ENCODE measurements at regions not wholly inside any gene's neighbourhood (a gene's known extent, or its start where the extent isn't known, plus 50 kb on each side); places are given as distances from the start of the nearest gene placed in this dataset.

GRCh38 chr1:38297246-38297645 is 250.7 kb upstream of the POU3F1 start:
- no peak for DNase-seq (ENCODE audit: extremely low spot score, unreplicated experiment)
- H3K4me3 Mint-ChIP-seq (ENCODE audit: unreplicated experiment): no peak overlapping the region
- H3K27me3 Mint-ChIP-seq (ENCODE audit: unreplicated experiment): peaks cover 8% of the 10 kb centered on the region
- H3K9me3 Mint-ChIP-seq (ENCODE audit: unreplicated experiment): no peaks in the 10 kb centered on the region
- no peak for TF ChIP-seq CTCF (IDR thresholded peaks at IDR 0.05)
- no peak overlapping the region for H3K27ac Mint-ChIP-seq (ENCODE audit: unreplicated experiment)
- H3K36me3 Mint-ChIP-seq (ENCODE audit: unreplicated experiment): no peaks in the 10 kb centered on the region
- H3K4me1 Mint-ChIP-seq (ENCODE audit: unreplicated experiment): peaks cover 8% of the 10 kb centered on the region

GRCh38 chr1:38296047-38296446 is 249.5 kb upstream of the POU3F1 start:
- DNase-seq (ENCODE audit: extremely low spot score, unreplicated experiment): no peak
- H3K4me1 Mint-ChIP-seq (ENCODE audit: unreplicated experiment): peaks cover 8% of the 10 kb centered on the region
- no peak overlapping the region for H3K4me3 Mint-ChIP-seq (ENCODE audit: unreplicated experiment)
- no peaks in the 10 kb centered on the region for H3K36me3 Mint-ChIP-seq (ENCODE audit: unreplicated experiment)
- H3K27ac Mint-ChIP-seq (ENCODE audit: unreplicated experiment): no peak overlapping the region
- H3K27me3 Mint-ChIP-seq (ENCODE audit: unreplicated experiment): peaks cover 8% of the 10 kb centered on the region
- no peaks in the 10 kb centered on the region for H3K9me3 Mint-ChIP-seq (ENCODE audit: unreplicated experiment)
- no peak for TF ChIP-seq CTCF (IDR thresholded peaks at IDR 0.05)

- peaks cover 12% of the 10 kb centered on the region for H3K27me3 Mint-ChIP-seq (ENCODE audit: unreplicated experiment)
- DNase-seq (ENCODE audit: extremely low spot score, unreplicated experiment): no peak
- H3K9me3 Mint-ChIP-seq (ENCODE audit: unreplicated experiment): no peaks in the 10 kb centered on the region
- H3K36me3 Mint-ChIP-seq (ENCODE audit: unreplicated experiment): no peaks in the 10 kb centered on the region
- H3K27ac Mint-ChIP-seq (ENCODE audit: unreplicated experiment): no peak overlapping the region
- no peak for TF ChIP-seq CTCF (IDR thresholded peaks at IDR 0.05)
- no peak overlapping the region for H3K4me3 Mint-ChIP-seq (ENCODE audit: unreplicated experiment)
- H3K4me1 Mint-ChIP-seq (ENCODE audit: unreplicated experiment): peaks cover 8% of the 10 kb centered on the region
These were observed 247.0 kb upstream of the POU3F1 start for GRCh38 chr1:38293567-38293966.

- H3K36me3 Mint-ChIP-seq (ENCODE audit: unreplicated experiment): no peaks in the 10 kb centered on the region
- H3K27ac Mint-ChIP-seq (ENCODE audit: unreplicated experiment): no peak overlapping the region
- peaks cover 12% of the 10 kb centered on the region for H3K27me3 Mint-ChIP-seq (ENCODE audit: unreplicated experiment)
- H3K4me3 Mint-ChIP-seq (ENCODE audit: unreplicated experiment): no peak overlapping the region
- peaks cover 6% of the 10 kb centered on the region for H3K4me1 Mint-ChIP-seq (ENCODE audit: unreplicated experiment)
- no peak for TF ChIP-seq CTCF (IDR thresholded peaks at IDR 0.05)
- no peak for DNase-seq (ENCODE audit: extremely low spot score, unreplicated experiment)
- H3K9me3 Mint-ChIP-seq (ENCODE audit: unreplicated experiment): no peaks in the 10 kb centered on the region
These were observed 246.4 kb upstream of the POU3F1 start for GRCh38 chr1:38292969-38293368.

- H3K36me3 Mint-ChIP-seq (ENCODE audit: unreplicated experiment): no peaks in the 10 kb centered on the region
- peaks cover 12% of the 10 kb centered on the region for H3K27me3 Mint-ChIP-seq (ENCODE audit: unreplicated experiment)
- no peaks in the 10 kb centered on the region for H3K4me1 Mint-ChIP-seq (ENCODE audit: unreplicated experiment)
- H3K27ac Mint-ChIP-seq (ENCODE audit: unreplicated experiment): no peak overlapping the region
- H3K4me3 Mint-ChIP-seq (ENCODE audit: unreplicated experiment): no peak overlapping the region
- H3K9me3 Mint-ChIP-seq (ENCODE audit: unreplicated experiment): no peaks in the 10 kb centered on the region
- TF ChIP-seq CTCF (IDR thresholded peaks at IDR 0.05): no peak
- DNase-seq (ENCODE audit: extremely low spot score, unreplicated experiment): no peak
These were observed 245.4 kb upstream of the POU3F1 start for GRCh38 chr1:38291906-38292521.

All from osteocyte (in vitro differentiated cells).